B cell (primary cell): ENCODE measurements at regions not wholly inside any gene's neighbourhood (a gene's known extent, or its start where the extent isn't known, plus 50 kb on each side); places are given as distances from the start of the nearest gene placed in this dataset.

Source experiments
- ATAC-seq: fragments of 200-7000 bp; cut with Tn5 transposase; one replicate; pipeline ENCODE4 v1.10.0; 2021; ENCODE audit warnings: low read depth, mild to moderate bottlenecking, moderate number of reproducible peaks, moderate library complexity
- CTCF ChIA-PET: fragments of 350-600 bp; sonication (Branson Sonifier 250); formaldehyde crosslinking; loops from one replicate; lab custom pipeline; 2021; ENCODE audit warnings: antibody characterized with exemption, inconsistent platforms; lab: Charles Lee
- POLR2A ChIA-PET: fragments of 350-600 bp; sonication (Branson Sonifier 250); formaldehyde crosslinking; loops from one replicate; lab custom pipeline; 2021; ENCODE audit warnings: antibody characterized with exemption; lab: Charles Lee
- DNase-seq: peaks from one replicate; pipeline ENCODE4 v3.0.0; 2013
- H2AFZ ChIP-seq: 2 replicates; pipeline ENCODE4 v1.6.1; 2012; ENCODE audit warnings: mild to moderate bottlenecking, low read depth, low read length; ENCODE audit not compliant: insufficient read depth, poor library complexity, severe bottlenecking
- H3K27ac ChIP-seq, 2 donors: 1 replicate in 1 of 2; 2 replicates in 1 of 2; pipeline ENCODE4 v1.5.1; 2012 to 2013; ENCODE audit warnings: low read length in 2 of 2, mild to moderate bottlenecking in 2 of 2, moderate library complexity in 1 of 2
- H3K27me3 ChIP-seq, 4 experiments: fragments of 200-600 bp in 1 of 4; sonication (generic) in 1 of 4; replicated peaks in 1 of 4; 1 replicate in 2 of 4; 2 replicates in 2 of 4; pipeline versions ENCODE4 v1.6.1 to v1.7.0; 2013 to 2016; ENCODE audit warnings: low read length in 3 of 4, mild to moderate bottlenecking in 2 of 4, mixed read lengths in 1 of 4, moderate library complexity in 1 of 4; ENCODE audit not compliant: insufficient read depth in 4 of 4, control insufficient read depth in 3 of 4; ENCODE audit errors: control extremely low read depth in 1 of 4
- H3K36me3 ChIP-seq, 2 experiments: replicated peaks in 1 of 2; 1 replicate in 1 of 2; 2 replicates in 1 of 2; pipeline versions ENCODE4 v1.6.1 to v1.7.1; 2013; ENCODE audit warnings: low read length in 1 of 2; ENCODE audit not compliant: insufficient read depth in 2 of 2, control insufficient read depth in 1 of 2; ENCODE audit errors: control extremely low read depth in 1 of 2, extremely low read depth in 1 of 2
- H3K4me1 ChIP-seq, 2 donors: fragments of 200-600 bp in 1 of 2; sonication (generic) in 1 of 2; 1 replicate in 1 of 2; 2 replicates in 1 of 2; pipeline versions ENCODE4 v1.5.1 to v1.6.1; 2013 to 2017; ENCODE audit warnings: low read length in 2 of 2; ENCODE audit not compliant: control insufficient read depth in 2 of 2, insufficient read depth in 2 of 2
- H3K4me2 ChIP-seq: replicated peaks from 2 replicates; pipeline ENCODE3; 2012; ENCODE audit warnings: mild to moderate bottlenecking, low read depth, low read length; ENCODE audit not compliant: poor library complexity, severe bottlenecking
- H3K4me3 ChIP-seq, 5 experiments: fragments of 200-600 bp in 1 of 5; sonication (generic) in 1 of 5; 1 replicate in 3 of 5; 2 replicates in 2 of 5; pipeline versions ENCODE4 v1.5.1 to v1.7.0; 2011 to 2016; ENCODE audit warnings: low read length in 4 of 5, mild to moderate bottlenecking in 4 of 5, low read depth in 2 of 5, control low read depth in 1 of 5, moderate library complexity in 1 of 5; ENCODE audit not compliant: insufficient read depth in 1 of 5; ENCODE audit errors: control extremely low read depth in 1 of 5, extremely low read depth in 1 of 5
- H3K79me2 ChIP-seq: fragments of 200-600 bp; sonication (generic); one replicate; pipeline ENCODE4 v1.6.0; 2016; ENCODE audit warnings: low read length; ENCODE audit not compliant: control insufficient read depth, insufficient read depth
- H3K9ac ChIP-seq: fragments of 200-600 bp; sonication (generic); 2 replicates; pipeline ENCODE4 v1.6.1; 2017; ENCODE audit warnings: mild to moderate bottlenecking, low read length, moderate library complexity
- H3K9me3 ChIP-seq, 3 donors: one replicate each; pipeline versions ENCODE4 v1.6.1 to v1.7.1; 2013; ENCODE audit warnings: low read length in 2 of 3; ENCODE audit not compliant: control insufficient read depth in 2 of 3, insufficient read depth in 1 of 3; ENCODE audit errors: control extremely low read depth in 1 of 3
- H4K20me1 ChIP-seq: 2 replicates; pipeline ENCODE4 v1.6.0; 2012; ENCODE audit warnings: mild to moderate bottlenecking, low read length; ENCODE audit not compliant: insufficient read depth, control insufficient read depth, poor library complexity, severe bottlenecking
- H3K27ac Mint-ChIP-seq: one replicate; pipeline ENCODE4 v1.8.0; 2021; ENCODE audit warnings: mixed read lengths
- H3K27me3 Mint-ChIP-seq: one replicate; pipeline ENCODE4 v1.8.0; 2021; ENCODE audit warnings: mixed read lengths
- H3K4me1 Mint-ChIP-seq: one replicate; pipeline ENCODE4 v1.8.0; 2021; ENCODE audit warnings: mixed read lengths
- H3K4me3 Mint-ChIP-seq: one replicate; pipeline ENCODE4 v1.8.0; 2021; ENCODE audit warnings: mixed read lengths
- H3K9me3 Mint-ChIP-seq: one replicate; pipeline ENCODE4 v1.8.0; 2022; ENCODE audit warnings: mixed read lengths; ENCODE audit not compliant: insufficient read depth
- EZH2 ChIP-seq: IDR thresholded peaks from 2 replicates; pipeline ENCODE4 v1.6.1; 2012; ENCODE audit warnings: borderline replicate concordance, low read depth, mild to moderate bottlenecking, moderate library complexity, low read length; ENCODE audit not compliant: insufficient read depth, poor library complexity, severe bottlenecking
- WGBS: methylation state at CpG from one replicate; pipeline ENCODE4 v1.1.5; 2013; ENCODE audit warnings: missing lambda C conversion rate; ENCODE audit not compliant: insufficient coverage; 5-methylcytosine and 5-hydroxymethylcytosine counted together
- intact Hi-C: fragments of 100-400 bp; cut with micrococcal nuclease; formaldehyde crosslinking; loops from one replicate; pipeline ENCODE4 v1.10.0; 2022
- TF ChIP-seq, protein P1 (sequence below): fragments of 200-600 bp; IDR thresholded peaks from one replicate; pipeline ENCODE4 v1.8.0; 2022; ENCODE audit warnings: antibody characterized with exemption, mild to moderate bottlenecking

DNA sequence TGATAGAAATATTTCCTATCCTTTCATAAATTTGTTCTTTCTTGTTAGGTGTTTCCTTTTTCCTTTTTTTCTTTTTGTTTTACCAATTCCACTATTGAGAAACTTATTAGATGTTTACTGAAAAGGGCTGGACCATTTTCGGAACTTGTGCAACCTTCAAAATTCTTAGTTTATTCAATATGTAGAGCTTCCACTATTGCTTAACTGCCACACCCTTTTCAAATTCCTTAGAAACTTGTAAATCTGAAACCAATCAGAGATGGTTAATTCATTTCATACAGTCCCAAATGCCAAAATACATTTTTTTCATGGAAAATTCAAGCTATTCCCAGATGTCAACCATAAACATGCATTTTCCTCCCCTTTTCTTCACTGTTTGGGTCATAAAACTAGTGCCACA is 66.1 kb upstream of the SLC39A8 start:
- ChIA-PET CTCF (interaction anchor here (0.8 kb wide), 1 partner anchor 17 kb away, joined by 4 read pairs; no protein-coding TSS in a partner anchor), POLR2A (no interaction called here)
- H3K9me3 Mint-ChIP-seq: no peaks in the 10 kb centered on the region
- H3K4me3 ChIP-seq: no peak overlapping the region
- H3K27ac ChIP-seq: no peak overlapping the region
- H3K27me3 ChIP-seq: no peaks in the 10 kb centered on the region
- no peaks in the 10 kb centered on the region for H4K20me1 ChIP-seq
- H3K36me3 ChIP-seq: no peaks in the 10 kb centered on the region
- H3K4me1 ChIP-seq: no peaks in the 10 kb centered on the region
- no peak overlapping the region for H3K4me2 ChIP-seq
- no peak for ATAC-seq
- no peaks in the 10 kb centered on the region for H3K4me1 Mint-ChIP-seq
- H2AFZ ChIP-seq: no peak overlapping the region
- TF ChIP-seq, protein P1, sequence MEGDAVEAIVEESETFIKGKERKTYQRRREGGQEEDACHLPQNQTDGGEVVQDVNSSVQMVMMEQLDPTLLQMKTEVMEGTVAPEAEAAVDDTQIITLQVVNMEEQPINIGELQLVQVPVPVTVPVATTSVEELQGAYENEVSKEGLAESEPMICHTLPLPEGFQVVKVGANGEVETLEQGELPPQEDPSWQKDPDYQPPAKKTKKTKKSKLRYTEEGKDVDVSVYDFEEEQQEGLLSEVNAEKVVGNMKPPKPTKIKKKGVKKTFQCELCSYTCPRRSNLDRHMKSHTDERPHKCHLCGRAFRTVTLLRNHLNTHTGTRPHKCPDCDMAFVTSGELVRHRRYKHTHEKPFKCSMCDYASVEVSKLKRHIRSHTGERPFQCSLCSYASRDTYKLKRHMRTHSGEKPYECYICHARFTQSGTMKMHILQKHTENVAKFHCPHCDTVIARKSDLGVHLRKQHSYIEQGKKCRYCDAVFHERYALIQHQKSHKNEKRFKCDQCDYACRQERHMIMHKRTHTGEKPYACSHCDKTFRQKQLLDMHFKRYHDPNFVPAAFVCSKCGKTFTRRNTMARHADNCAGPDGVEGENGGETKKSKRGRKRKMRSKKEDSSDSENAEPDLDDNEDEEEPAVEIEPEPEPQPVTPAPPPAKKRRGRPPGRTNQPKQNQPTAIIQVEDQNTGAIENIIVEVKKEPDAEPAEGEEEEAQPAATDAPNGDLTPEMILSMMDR: no peak
- TF ChIP-seq EZH2: no peak
- H3K27me3 Mint-ChIP-seq: peaks cover 5% of the 10 kb centered on the region
- no peaks in the 10 kb centered on the region for H3K9me3 ChIP-seq
- H3K27ac Mint-ChIP-seq: no peak overlapping the region
- intact Hi-C loops: no loop called here
- no peak for DNase-seq
- no CpG with 5 or more reads among the region's 1 CpG for WGBS
- H3K4me3 Mint-ChIP-seq: no peak overlapping the region
- no peaks in the 10 kb centered on the region for H3K79me2 ChIP-seq
- no peak overlapping the region for H3K9ac ChIP-seq

DNA sequence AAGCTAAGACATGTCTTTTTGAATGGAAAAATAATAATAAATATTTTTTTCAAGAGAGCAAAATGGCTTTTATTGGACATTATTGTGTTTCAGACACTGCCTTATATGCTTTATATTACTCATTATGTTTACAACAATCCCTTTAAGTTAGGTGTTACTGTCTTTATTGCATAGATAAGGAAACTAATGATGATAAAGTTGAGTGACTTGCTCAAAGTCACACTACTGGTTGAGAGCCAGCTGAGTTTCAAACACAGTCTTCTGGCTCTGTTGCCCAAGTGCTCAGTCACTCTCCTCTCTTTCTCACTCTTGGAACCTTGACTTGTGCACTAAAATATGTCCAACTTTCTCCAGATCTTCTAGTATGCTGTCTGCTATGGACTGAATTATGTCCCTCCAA is 71.5 kb upstream of the SLC39A8 start:
- Histone ChIP-seq H3K4me2 (no peak overlapping the region), H3K9me3 (no peaks in the 10 kb centered on the region), H3K36me3 (no peaks in the 10 kb centered on the region), H3K9ac (no peak overlapping the region), H2AFZ (no peak overlapping the region), H4K20me1 (no peaks in the 10 kb centered on the region), H3K27me3 (no peaks in the 10 kb centered on the region), H3K79me2 (no peaks in the 10 kb centered on the region), H3K27ac (no peak overlapping the region), H3K4me3 (no peak overlapping the region), H3K4me1 (no peaks in the 10 kb centered on the region)
- TF ChIP-seq, protein P1: no peak
- TF ChIP-seq EZH2: no peak
- Mint-ChIP-seq H3K4me1 (no peaks in the 10 kb centered on the region), H3K27ac (no peak overlapping the region), H3K27me3 (peaks cover 8% of the 10 kb centered on the region), H3K9me3 (no peaks in the 10 kb centered on the region), H3K4me3 (no peak overlapping the region)
- CTCF ChIA-PET: interaction anchor here (1.2 kb wide), 1 partner anchor 10 kb away, joined by 3 read pairs; no protein-coding TSS in a partner anchor
- POLR2A ChIA-PET: no interaction called here
- DNase-seq (no peak), ATAC-seq (no peak)
- intact Hi-C loops: no loop called here
